ENCODE measurements at regions not wholly inside any gene's neighbourhood (a gene's known extent, or its start where the extent isn't known, plus 50 kb on each side); places are given as distances from the start of the nearest gene placed in this dataset.

DNA sequence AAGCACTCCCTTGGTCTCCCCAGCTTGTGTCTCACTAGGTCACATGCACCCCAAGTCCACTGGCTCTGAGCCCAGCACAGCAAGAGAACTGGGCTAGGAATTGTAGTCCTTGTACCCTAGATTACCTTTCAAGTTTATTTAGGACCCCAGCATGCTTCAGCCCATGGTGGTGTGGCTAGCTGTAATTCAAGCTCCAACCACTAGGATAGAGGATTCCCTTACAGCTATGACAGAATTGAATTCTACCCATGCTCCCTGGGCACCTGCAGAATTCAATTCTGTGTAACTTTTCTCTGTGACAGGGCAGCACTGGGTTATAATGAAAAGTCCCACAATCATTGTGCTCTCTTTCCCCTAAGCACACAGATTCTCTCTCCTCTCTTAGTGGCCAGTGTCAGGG lies 253.8 kb upstream of the DMD start:
- DNase-seq: no peak

DNA sequence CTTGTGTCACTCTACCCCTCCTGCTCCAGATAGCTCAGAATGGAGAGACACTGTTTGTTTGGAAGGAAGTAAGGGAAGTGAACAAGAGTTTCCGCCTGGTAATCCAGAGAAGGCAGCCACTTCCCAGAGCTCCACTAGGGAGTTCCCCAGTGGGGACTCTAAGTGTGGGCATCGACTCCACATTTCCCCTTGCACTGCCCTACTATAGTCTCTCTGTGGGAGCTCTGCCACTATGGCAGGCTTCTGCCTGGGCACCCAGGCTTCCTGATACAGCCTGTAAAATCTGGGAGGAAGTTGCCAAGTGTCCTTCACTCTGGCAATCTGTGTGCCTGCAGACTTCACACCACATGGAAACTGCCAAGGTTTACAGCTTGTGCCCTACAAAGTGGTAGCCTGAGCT lies 245.8 kb upstream of the DMD start:
- DNase-seq: no peak

- DNase-seq: no peak
Measured at GRCh38 chrX:33447285-33447684, 235.9 kb upstream of the DMD start.

DNA sequence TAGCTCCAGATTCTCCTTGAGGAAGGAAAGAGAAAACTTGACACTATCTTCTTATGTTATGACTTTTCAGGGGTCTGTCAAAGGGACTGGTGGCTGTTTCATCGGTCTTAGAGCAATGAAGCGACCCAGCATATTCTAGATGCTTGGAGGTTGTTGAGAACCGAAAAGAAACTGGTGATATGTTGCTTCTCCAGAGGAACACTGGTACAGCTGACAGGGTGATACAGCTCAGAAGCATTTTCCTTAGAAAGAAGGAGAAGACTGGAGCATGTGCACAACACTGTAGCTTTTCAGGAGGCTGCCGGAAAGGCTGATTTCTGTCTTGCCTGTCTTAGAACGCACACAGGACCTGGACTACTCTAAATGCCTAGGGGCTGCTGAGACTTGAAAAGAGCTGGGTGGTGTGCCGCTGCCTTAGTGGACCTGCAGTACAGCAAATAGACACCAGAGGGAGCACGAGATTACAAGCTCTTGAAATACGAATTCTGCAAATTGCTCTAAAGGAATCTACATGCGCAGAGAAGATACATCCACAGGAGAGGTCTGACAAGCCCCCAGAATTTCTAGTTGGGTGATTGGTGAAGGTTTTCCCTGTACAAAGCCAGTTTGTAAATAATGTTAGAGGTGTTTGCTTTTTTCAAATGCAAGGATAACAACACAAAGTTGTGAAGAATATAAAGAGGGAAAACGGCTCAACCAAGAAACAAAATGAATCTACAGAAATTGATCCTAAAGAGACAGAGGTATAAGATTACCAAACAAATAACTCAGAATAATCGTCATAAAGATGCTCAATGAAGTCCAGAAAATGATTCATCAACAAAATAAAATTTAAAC lies 223.1 kb upstream of the DMD start:
- peak; percentile 0 for DNase-seq

DNA sequence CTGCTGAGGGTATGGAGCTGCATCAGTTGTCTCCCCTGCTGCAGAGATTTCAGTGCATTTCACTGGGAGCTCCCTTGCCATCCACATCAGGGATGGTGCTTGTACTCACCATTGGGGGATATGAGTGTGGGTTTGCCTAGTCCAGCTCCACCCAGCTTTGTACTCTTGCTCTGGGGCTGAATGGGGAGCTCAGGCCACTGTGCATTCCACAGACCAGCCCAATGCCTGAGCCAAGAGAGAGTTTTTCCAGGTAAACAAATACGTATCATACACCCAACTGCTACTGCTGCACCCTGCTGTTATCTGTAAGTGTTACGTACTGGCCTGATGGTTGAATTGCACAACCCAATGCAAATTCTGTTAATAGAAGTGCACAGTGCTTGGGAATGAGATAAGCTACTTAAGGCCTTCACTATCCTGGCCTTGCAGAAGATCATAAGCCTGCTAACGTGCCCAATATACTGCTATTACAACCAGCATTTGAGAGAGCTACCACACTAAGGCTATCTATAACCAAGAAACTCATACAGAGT lies 205.0 kb upstream of the DMD start:
- no peak for DNase-seq

DNA sequence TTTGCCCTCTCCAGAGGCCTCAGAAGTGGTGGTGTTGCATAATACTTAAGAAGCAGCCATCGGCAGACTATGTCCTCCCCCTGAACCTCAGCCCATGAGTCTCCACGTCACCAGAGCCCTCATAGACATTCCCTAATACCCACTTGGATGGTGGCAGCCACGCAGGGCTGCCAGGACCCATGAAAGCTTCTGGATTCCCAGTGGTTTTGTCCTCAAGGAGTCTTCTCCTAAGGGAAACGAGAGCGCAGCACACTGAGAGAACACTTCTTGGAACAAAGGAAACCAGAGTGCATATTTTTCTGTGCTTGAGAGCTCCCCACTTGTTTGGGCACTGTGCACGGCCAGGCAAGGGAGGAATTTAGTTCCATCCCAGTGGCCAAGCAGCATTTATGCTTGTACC lies 204.1 kb upstream of the DMD start:
- no peak for DNase-seq

GRCh38 chrX:33385546-33385945 lies 174.2 kb upstream of the DMD start:
- DNase-seq: no peak

DNA sequence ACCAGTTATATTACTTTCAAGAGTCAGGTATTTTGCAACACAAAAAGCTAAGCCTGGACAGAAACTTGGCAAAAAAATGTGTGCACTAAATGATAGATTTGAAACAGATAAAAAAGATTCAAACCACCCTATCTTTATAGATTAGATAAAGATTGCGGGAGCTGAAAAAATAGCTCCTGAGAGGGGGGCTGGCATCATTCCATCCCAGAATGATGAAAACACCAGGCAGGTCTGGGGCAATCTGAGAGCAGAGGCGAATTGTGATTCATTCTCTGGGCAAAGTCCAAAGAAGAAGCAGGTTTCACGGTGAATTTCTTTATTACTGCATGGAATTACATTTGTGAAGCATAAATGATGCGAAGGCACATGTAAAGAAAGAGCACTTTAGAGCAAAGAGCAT lies 168.5 kb upstream of the DMD start:
- DNase-seq: no peak

DNA sequence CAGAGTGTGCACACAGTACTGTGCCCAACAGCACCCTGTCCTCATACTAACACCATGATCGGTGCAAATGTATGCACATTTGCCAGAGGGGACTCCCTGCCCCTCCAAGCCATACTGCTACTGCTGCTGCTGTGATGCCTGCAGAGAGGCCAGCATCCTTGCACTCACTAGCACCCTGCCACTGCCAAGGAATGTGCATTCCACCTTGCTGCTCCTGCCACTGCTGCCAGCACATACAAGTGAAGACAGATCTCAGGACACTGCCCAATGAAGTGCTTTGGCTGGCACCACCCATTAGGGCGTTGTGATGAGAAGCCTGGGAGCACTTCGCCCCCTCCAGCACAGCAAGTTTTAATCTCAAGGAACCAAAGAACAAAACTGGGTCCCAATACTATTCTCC lies 146.3 kb upstream of the DMD start:
- no peak for DNase-seq

DNA sequence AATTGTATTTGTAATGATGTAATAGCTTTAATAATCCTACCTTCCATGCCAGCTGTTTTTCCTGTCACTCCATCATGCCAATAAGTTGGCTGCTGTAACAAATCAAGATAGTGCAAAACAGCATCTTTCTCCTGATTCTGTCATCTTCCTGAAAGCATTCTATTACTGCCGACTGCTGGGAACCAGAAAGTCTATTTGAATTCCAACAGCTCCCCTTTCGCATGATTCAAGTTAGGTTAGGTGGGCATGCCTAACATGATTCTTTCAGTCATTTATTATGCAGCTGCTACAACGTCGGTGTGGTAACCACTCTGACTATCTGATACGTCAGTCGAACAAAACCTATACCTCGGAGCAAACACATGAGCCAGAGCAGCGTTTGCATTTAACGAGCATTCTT lies 127.9 kb upstream of the DMD start:
- peak; percentile 2 for DNase-seq

DNA sequence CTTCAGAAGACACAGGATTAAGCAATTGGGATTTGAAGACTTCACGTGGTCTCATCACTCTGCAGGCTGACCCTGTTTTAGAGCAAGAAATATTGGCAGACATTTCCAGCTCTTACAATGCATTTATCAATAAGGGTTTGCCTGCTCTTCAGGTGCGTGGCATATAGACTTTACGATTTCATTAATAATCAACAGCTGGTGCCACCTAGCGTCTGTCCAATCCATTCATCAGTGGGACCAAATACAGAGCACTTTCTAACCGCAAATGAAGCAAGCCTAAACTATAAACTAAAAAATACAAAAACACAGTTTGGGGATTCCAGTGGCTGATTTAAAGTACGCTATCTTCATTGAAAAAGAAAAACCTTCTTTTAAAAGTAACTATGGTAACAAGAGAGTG lies 125.4 kb upstream of the DMD start:
- DNase-seq: peak; percentile 49

- no peak for DNase-seq
Measured at GRCh38 chrX:33333271-33333670, 121.9 kb upstream of the DMD start.

DNA sequence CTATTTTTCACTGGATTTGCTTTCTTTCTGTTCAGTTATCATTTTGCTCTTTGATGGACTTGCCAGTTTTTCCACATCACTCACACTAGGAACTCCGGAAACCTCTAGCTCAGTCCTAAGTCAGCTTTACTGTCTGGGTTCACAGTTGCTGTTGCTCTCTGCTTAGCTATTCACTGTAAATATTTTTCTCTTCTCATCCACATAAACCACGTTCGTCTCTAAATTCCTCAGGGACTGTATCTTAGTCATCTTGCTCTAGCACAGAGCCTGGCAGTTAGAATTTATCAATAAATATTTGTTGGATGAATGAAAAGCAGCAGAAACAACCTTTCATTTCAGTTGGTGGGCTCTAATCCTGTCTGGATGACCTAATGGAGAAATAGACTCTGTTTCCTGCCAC lies 119.4 kb upstream of the DMD start:
- no peak for DNase-seq

DNA sequence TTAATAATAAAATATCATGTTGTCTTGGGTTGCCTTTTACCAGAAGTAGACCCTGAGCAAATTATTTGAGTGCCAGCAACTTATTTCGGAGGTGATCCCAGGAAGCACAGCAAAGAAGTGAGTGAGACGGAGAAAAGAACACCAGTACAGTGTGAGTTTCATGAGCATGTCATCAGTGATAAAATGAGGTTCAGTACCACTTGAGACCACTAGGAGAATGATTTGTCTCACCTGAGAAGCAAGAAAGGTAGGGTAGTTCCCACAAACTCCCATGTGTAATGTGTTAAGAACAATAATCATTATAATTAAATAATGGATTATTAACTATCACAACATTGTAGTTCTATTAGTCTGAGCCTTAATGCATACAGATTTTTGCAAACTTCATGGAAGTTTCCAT lies 112.8 kb upstream of the DMD start:
- DNase-seq: no peak

- DNase-seq: peak; percentile 72
Measured at GRCh38 chrX:33307911-33308354, 96.6 kb upstream of the DMD start.

- no peak for DNase-seq
Measured at GRCh38 chrX:33298622-33299021, 87.3 kb upstream of the DMD start.

DNA sequence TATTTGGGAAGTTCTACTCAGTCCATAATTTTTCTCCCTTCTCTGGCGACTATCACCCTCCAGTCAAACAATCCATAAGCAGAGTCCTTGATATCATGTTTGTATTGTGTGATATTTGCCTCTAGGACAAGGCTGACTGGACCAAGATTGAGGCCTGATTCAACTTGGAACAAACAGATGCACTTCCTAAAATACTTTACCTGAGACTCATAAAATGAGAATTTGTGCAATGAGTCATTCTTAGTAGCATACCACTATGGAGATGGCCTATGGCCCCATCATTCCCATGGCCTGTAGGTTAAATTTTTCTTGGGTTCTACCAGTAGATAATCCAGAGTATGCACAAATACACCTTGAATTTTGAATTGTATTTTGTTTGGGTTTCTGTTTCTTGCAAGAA lies 74.2 kb upstream of the DMD start:
- DNase-seq: peak; percentile 2

- no peak for DNase-seq
Measured at GRCh38 chrX:33277046-33277445, 65.7 kb upstream of the DMD start.

- peak; percentile 38 for DNase-seq
Measured at GRCh38 chrX:33273535-33273934, 62.2 kb upstream of the DMD start.

DNA sequence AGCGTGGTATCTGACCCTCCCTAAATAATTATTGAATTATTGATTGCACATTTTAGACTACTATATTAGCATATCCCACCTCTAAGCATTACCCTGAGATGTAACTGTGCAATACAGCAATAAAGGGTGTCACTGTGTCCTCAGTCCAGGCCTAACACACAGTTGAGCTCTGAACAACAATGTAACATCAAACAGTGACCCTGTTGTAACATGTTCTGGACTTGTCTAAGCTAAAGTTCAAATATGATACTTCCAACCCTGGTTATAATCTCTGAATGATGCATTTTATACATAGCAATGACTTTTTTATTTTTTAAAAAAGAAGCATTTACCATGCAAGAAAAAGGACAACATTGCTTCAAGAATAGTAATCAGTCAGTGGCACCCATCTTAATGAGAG lies 61.6 kb upstream of the DMD start:
- DNase-seq: no peak

Data from HCEC 1CT (cell line).